Kidney (tissue), 13 donors: ENCODE measurements at regions not wholly inside any gene's neighbourhood (a gene's known extent, or its start where the extent isn't known, plus 50 kb on each side); places are given as distances from the start of the nearest gene placed in this dataset.

Source experiments
- DNase-seq, 5 donors: peaks; one replicate each; pipeline ENCODE4 v3.0.0-alpha.2; 2013 to 2020
- FAIRE-seq: peaks from 2 replicates; lab custom pipeline; 2012; peaks lifted over from hg19 to GRCh38; lab: Jason Lieb, UNC
- H3K27ac ChIP-seq, 2 donors: one replicate each; pipeline ENCODE4 v1.7.0; 2013; ENCODE audit warnings: low read depth in 2 of 2, low read length in 2 of 2, inconsistent platforms in 1 of 2
- H3K27me3 ChIP-seq: one replicate; pipeline ENCODE4 v1.7.1; 2013; ENCODE audit warnings: low read length, inconsistent platforms; ENCODE audit not compliant: control insufficient read depth, insufficient read depth
- H3K36me3 ChIP-seq, 3 donors: one replicate each; pipeline versions ENCODE4 v1.7.0 to v1.7.1; 2013; ENCODE audit warnings: low read length in 3 of 3, control low read depth in 1 of 3, inconsistent platforms in 1 of 3; ENCODE audit not compliant: insufficient read depth in 3 of 3, control insufficient read depth in 2 of 3
- H3K4me1 ChIP-seq, 3 donors: one replicate each; pipeline versions ENCODE4 v1.7.0 to v1.7.1; 2013; ENCODE audit warnings: low read length in 3 of 3, inconsistent platforms in 1 of 3, low read depth in 1 of 3; ENCODE audit not compliant: control insufficient read depth in 2 of 3, insufficient read depth in 2 of 3
- H3K4me3 ChIP-seq, 3 donors: one replicate each; pipeline versions ENCODE4 v1.7.0 to v1.8.1; 2013; ENCODE audit warnings: low read length in 3 of 3, control low read depth in 1 of 3, inconsistent platforms in 1 of 3
- H3K9ac ChIP-seq, 3 donors: one replicate each; pipeline versions ENCODE4 v1.7.0 to v1.7.1; 2013; ENCODE audit warnings: low read length in 3 of 3, control low read depth in 1 of 3, inconsistent platforms in 1 of 3
- H3K9me3 ChIP-seq, 3 donors: one replicate each; pipeline versions ENCODE4 v1.7.0 to v1.7.1; 2013; ENCODE audit warnings: low read length in 3 of 3, control low read depth in 1 of 3, inconsistent platforms in 1 of 3; ENCODE audit not compliant: control insufficient read depth in 2 of 3, insufficient read depth in 1 of 3
- intact Hi-C: fragments of 100-400 bp; cut with DNase I; formaldehyde crosslinking; loops from one replicate; pipeline ENCODE4 v1.11.1; 2022
- TF ChIP-seq, protein P1 (sequence below): IDR thresholded peaks from 3 replicates; pipeline ENCODE4 v1.5.1; 2012; ENCODE audit warnings: mild to moderate bottlenecking, moderate library complexity, borderline replicate concordance; ENCODE audit not compliant: insufficient read depth; ENCODE audit errors: extremely low read depth
- donor health status: control.
- donor health status: control.
- donor health status: control.
- donor health status: control.
- donor health status: control.
- donor health status: DM: yes; HTN: yes; CAD: no.
- donor health status: Normal renal cell carcinoma (clear cell type).

- TF ChIP-seq, protein P1, sequence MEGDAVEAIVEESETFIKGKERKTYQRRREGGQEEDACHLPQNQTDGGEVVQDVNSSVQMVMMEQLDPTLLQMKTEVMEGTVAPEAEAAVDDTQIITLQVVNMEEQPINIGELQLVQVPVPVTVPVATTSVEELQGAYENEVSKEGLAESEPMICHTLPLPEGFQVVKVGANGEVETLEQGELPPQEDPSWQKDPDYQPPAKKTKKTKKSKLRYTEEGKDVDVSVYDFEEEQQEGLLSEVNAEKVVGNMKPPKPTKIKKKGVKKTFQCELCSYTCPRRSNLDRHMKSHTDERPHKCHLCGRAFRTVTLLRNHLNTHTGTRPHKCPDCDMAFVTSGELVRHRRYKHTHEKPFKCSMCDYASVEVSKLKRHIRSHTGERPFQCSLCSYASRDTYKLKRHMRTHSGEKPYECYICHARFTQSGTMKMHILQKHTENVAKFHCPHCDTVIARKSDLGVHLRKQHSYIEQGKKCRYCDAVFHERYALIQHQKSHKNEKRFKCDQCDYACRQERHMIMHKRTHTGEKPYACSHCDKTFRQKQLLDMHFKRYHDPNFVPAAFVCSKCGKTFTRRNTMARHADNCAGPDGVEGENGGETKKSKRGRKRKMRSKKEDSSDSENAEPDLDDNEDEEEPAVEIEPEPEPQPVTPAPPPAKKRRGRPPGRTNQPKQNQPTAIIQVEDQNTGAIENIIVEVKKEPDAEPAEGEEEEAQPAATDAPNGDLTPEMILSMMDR: no peak
- Histone ChIP-seq H3K27me3 (no peaks in the 10 kb centered on the region), H3K4me3 (no peak overlapping the region), H3K4me1 (no peaks in the 10 kb centered on the region), H3K9ac (no peak overlapping the region), H3K27ac (no peak overlapping the region), H3K9me3 (peaks cover 0 to 2% (median 0%) of the 10 kb centered on the region in 3 donors), H3K36me3 (no peaks in the 10 kb centered on the region)
- no peak for FAIRE-seq
- DNase-seq: no peak
- intact Hi-C loops: no loop called here
These were observed 204.8 kb upstream of the CCDC54 start for GRCh38 chr3:107172411-107172810.

- intact Hi-C loops: no loop called here
- H3K9me3 ChIP-seq: no peaks in the 10 kb centered on the region
- no peak overlapping the region for H3K4me3 ChIP-seq
- H3K9ac ChIP-seq: no peak overlapping the region
- no peak overlapping the region for H3K27ac ChIP-seq
- no peaks in the 10 kb centered on the region for H3K27me3 ChIP-seq
- no peaks in the 10 kb centered on the region for H3K36me3 ChIP-seq
- no peaks in the 10 kb centered on the region for H3K4me1 ChIP-seq
- DNase-seq (no peak), FAIRE-seq (no peak)
- TF ChIP-seq, protein P1: no peak
These were observed 192.9 kb upstream of the CCDC54 start for GRCh38 chr3:107184375-107184774.

DNA sequence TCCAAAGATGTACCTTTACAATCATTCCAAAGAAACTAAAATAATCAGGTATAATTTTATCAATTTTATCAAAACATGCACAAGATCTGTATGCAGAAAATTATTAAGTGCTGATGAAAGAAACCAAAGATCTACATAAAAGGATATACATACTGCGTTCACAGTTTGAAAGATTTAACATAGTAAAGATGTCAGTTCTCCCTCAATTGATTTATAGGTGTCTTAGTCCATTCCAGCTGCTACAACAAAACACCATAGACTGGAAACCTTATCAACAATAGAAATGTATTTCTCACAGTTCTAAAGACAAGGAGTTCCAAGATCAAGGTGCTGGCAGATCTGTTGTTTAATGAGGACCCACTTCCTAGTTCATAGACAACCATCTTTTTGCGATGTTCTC is 189.0 kb upstream of the CCDC54 start:
- DNase-seq (no peak), FAIRE-seq (no peak)
- H3K27me3 ChIP-seq: no peaks in the 10 kb centered on the region
- TF ChIP-seq, protein P1: no peak
- intact Hi-C loops: no loop called here
- no peaks in the 10 kb centered on the region for H3K4me1 ChIP-seq
- no peaks in the 10 kb centered on the region for H3K9me3 ChIP-seq
- no peaks in the 10 kb centered on the region for H3K36me3 ChIP-seq
- H3K4me3 ChIP-seq: no peak overlapping the region
- H3K27ac ChIP-seq: no peak overlapping the region
- H3K9ac ChIP-seq: no peak overlapping the region

DNA sequence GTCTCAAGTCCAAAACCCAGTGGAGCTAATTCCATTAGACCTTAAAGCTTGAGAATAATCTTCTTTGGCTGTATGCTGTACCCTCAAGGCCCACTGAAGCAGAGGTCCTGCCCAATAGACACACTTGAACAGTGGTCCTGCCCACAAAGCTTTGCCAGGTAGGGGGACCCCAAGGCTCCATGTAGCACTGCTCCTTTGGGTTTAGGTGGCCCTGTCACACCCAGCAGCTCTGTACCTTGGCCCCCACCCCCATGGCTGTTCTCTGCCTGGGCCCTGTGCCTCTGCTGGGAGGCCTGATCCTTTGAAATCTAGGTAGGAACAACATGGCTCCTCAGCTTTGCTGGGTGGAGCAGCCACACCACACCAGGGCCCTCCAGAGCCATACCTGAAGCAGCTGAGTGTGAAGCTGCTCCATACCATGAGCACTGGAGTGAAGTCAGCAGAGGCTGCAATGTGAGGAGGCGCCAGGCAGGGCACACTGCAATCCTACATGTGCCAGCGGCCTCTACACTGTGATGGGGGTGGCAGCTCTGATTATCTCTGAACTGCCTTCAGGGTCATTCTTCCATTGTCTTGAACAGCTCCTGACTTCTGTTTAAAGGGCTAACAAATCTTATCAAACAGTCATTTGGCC is 188.0 kb upstream of the CCDC54 start:
- no peaks in the 10 kb centered on the region for H3K36me3 ChIP-seq
- H3K27ac ChIP-seq: no peak overlapping the region
- DNase-seq: no peak
- TF ChIP-seq, protein P1: no peak
- no peak overlapping the region for H3K4me3 ChIP-seq
- H3K9me3 ChIP-seq: no peaks in the 10 kb centered on the region
- FAIRE-seq: no peak
- no peaks in the 10 kb centered on the region for H3K27me3 ChIP-seq
- no peaks in the 10 kb centered on the region for H3K4me1 ChIP-seq
- no peak overlapping the region for H3K9ac ChIP-seq
- intact Hi-C loops: no loop called here
